ENCODE measurements at regions not wholly inside any gene's neighbourhood (a gene's known extent, or its start where the extent isn't known, plus 50 kb on each side); places are given as distances from the start of the nearest gene placed in this dataset.

GRCh38 chr13:44694291-44694690 lies 118.2 kb upstream of the TSC22D1 start:
- TF ChIP-seq, protein P1, sequence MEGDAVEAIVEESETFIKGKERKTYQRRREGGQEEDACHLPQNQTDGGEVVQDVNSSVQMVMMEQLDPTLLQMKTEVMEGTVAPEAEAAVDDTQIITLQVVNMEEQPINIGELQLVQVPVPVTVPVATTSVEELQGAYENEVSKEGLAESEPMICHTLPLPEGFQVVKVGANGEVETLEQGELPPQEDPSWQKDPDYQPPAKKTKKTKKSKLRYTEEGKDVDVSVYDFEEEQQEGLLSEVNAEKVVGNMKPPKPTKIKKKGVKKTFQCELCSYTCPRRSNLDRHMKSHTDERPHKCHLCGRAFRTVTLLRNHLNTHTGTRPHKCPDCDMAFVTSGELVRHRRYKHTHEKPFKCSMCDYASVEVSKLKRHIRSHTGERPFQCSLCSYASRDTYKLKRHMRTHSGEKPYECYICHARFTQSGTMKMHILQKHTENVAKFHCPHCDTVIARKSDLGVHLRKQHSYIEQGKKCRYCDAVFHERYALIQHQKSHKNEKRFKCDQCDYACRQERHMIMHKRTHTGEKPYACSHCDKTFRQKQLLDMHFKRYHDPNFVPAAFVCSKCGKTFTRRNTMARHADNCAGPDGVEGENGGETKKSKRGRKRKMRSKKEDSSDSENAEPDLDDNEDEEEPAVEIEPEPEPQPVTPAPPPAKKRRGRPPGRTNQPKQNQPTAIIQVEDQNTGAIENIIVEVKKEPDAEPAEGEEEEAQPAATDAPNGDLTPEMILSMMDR (conservative IDR thresholded peaks at IDR 0.05; ENCODE audit: low read depth, low read length) = no peak
- no peak for TF ChIP-seq EZH2phosphoT487 (IDR thresholded peaks at IDR 0.05; ENCODE audit: borderline replicate concordance, low read length)

Measured in PC-3 (cell line).